DMS53 treated with DMSO at 0.1 percent for 48 hours (cell line): ENCODE measurements at regions not wholly inside any gene's neighbourhood (a gene's known extent, or its start where the extent isn't known, plus 50 kb on each side); places are given as distances from the start of the nearest gene placed in this dataset.
A peak's percentile ranks its signal among the peaks of the same experiment; 100 is the strongest.

Experiments used
- DNase-seq: peaks from one replicate; lab custom pipeline; 2025; ENCODE audit not compliant: unreplicated experiment; lab: John Stamatoyannopoulos, UW

GRCh38 chr3:101085752-101086151, 92.5 kb upstream of the ABI3BP start:
- no peak for DNase-seq

- no peak for DNase-seq
These were observed 91.2 kb upstream of the ABI3BP start for GRCh38 chr3:101084404-101084803.

- DNase-seq, result no peak
These were observed 88.8 kb upstream of the ABI3BP start for GRCh38 chr3:101081999-101082398.

GRCh38 chr3:101081446-101081845, 88.2 kb upstream of the ABI3BP start:
- no peak for DNase-seq

GRCh38 chr3:101077361-101078011, 84.3 kb upstream of the ABI3BP start:
- DNase-seq, result no peak

GRCh38 chr3:101074518-101074917, 81.3 kb upstream of the ABI3BP start:
- no peak for DNase-seq

GRCh38 chr3:101072300-101072699, 79.1 kb upstream of the ABI3BP start:
- DNase-seq, result no peak

GRCh38 chr3:101070799-101071121, 77.5 kb upstream of the ABI3BP start:
- DNase-seq, result no peak

- DNase-seq, result peak; percentile 48
These were observed 76.9 kb upstream of the ABI3BP start for GRCh38 chr3:101069901-101070798.

- no peak for DNase-seq
These were observed 75.8 kb upstream of the ABI3BP start for GRCh38 chr3:101068876-101069606.

- DNase-seq, result no peak
These were observed 73.5 kb upstream of the ABI3BP start for GRCh38 chr3:101066711-101067129.

- DNase-seq, result no peak
These were observed 72.7 kb upstream of the ABI3BP start for GRCh38 chr3:101065962-101066361.

GRCh38 chr3:101063401-101063800, 70.2 kb upstream of the ABI3BP start:
- DNase-seq, result no peak

GRCh38 chr3:101061312-101061711, 68.1 kb upstream of the ABI3BP start:
- no peak for DNase-seq

GRCh38 chr3:101050866-101051265, 57.6 kb upstream of the ABI3BP start:
- no peak for DNase-seq

- DNase-seq, result no peak
These were observed 56.8 kb upstream of the ABI3BP start for GRCh38 chr3:101050046-101050445.

- DNase-seq, result no peak
These were observed 56.3 kb upstream of the ABI3BP start for GRCh38 chr3:101049532-101049931.

GRCh38 chr3:101043687-101044078, 50.5 kb upstream of the ABI3BP start:
- DNase-seq, result no peak

- no peak for DNase-seq
These were observed 49.9 kb upstream of the ABI3BP start for GRCh38 chr3:101042996-101043686.
